GM13976 (cell line): ENCODE measurements at regions not wholly inside any gene's neighbourhood (a gene's known extent, or its start where the extent isn't known, plus 50 kb on each side); places are given as distances from the start of the nearest gene placed in this dataset.

ENCODE experiments used
- DNase-seq: peaks from one replicate; pipeline ENCODE4 v3.0.0; 2012; ENCODE audit warnings: low spot score
- CTCF ChIP-seq: IDR thresholded peaks from 2 replicates; pipeline ENCODE4 v1.5.1; 2012; ENCODE audit warnings: borderline replicate concordance, mild to moderate bottlenecking; ENCODE audit not compliant: insufficient read depth; ENCODE audit errors: extremely low read depth, missing control alignments, control extremely low read depth
- in situ Hi-C: fragments of 300-500 bp; cut with MboI; formaldehyde crosslinking; loops from one replicate; pipeline ENCODE4 v1.12.0; 2022; ENCODE audit warnings: low sequenced_read_pairs, mixed read lengths, inconsistent platforms; ENCODE audit not compliant: unreplicated experiment

- no peak for TF ChIP-seq CTCF
- in situ Hi-C loops: no loop called here
- DNase-seq: no peak
Observed at GRCh38 chr16:76194616-76195015, 82.6 kb upstream of the CNTNAP4 start.

- TF ChIP-seq CTCF: no peak
- in situ Hi-C loops: no loop called here
- DNase-seq: no peak
Observed at GRCh38 chr16:76195056-76195455, 82.1 kb upstream of the CNTNAP4 start.

GRCh38 chr16:76195648-76196047 is 81.6 kb upstream of the CNTNAP4 start:
- DNase-seq: no peak
- TF ChIP-seq CTCF: no peak
- in situ Hi-C loops: no loop called here

- TF ChIP-seq CTCF: no peak
- no peak for DNase-seq
Observed at GRCh38 chr16:76197900-76198299, 79.3 kb upstream of the CNTNAP4 start.

GRCh38 chr16:76199681-76200220 is 77.5 kb upstream of the CNTNAP4 start:
- DNase-seq: no peak
- TF ChIP-seq CTCF: no peak
- in situ Hi-C loops: no loop called here

More at GRCh38 chr16:76197900-76198299, 79.3 kb upstream of the CNTNAP4 start:
- in situ Hi-C loops: no loop called here

- TF ChIP-seq CTCF: no peak
- no peak for DNase-seq
- in situ Hi-C loops: no loop called here
Observed at GRCh38 chr16:76201385-76201784, 75.8 kb upstream of the CNTNAP4 start.
